ENCODE measurements at regions not wholly inside any gene's neighbourhood (a gene's known extent, or its start where the extent isn't known, plus 50 kb on each side); places are given as distances from the start of the nearest gene placed in this dataset.
A peak's percentile ranks its signal among the peaks of the same experiment; 100 is the strongest.

DNA sequence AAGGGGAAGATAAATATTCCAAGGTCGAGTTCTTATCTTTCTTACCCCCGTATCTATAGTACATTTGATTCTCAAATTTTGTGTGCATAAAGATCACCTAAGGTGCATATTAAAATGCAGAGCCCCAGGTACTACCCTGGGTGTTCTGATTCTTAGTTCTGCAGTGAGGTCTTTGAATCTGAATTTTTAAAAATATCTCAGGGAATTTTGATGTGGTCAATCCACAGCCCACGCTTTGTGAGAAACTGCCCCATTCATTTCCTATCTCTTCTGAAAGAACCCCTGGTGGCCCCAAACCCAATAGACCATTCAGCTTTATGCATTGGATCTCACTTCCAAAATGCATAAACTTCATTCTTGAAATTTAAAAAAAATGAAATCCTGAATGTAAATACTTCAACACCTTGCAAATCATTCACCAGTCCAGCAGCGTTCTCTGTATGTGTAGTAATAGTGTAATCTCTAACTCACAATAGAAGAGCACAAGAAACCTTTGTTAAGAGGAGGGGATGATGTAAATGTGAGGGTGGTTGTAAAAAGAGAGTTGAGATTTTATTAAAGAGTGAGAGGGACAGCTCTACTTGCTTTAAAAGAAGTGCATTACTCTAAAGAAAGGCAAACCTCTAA lies 108.8 kb upstream of the ZP4 start:
- no peak for DNase-seq (ENCODE audit: low spot score)

DNA sequence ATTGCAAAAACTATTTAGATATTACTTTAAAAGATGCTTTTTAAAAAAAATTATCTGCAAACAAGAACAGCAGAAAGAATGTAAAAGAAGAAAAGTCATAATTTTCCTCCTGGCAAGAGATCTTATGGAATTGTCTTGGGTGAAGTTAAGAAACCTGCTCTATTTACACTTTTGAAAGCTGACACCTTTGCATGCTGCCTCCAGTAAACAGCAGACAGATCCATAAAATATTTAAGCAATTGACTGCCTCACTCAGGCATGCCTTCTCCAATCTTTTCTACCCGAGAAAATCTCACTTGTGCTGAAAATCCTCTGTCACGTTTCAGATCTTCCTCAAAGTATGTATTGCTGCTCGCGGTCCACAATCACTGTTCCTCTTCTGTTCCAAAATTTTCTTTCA lies 107.9 kb upstream of the ZP4 start:
- no peak for DNase-seq (ENCODE audit: low spot score)

DNA sequence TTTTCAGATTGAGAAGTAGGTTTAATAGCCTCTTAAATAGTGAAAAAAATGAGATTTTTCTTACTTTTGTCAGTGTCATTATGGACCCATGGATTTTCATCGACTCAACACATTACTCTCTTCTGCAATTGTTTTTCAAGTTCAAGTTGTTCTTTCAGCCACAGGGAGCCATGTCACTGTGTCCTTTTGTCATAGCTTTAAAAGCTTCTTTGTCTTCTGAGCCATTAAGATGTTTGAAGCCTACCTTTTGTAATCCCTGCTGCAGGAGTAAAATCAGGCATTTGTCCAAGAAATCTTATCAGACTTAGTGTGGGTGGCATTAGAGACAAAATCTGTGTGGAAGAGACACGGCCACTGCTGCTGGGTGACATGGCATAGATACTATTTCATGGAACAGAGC lies 92.8 kb upstream of the ZP4 start:
- no peak for DNase-seq (ENCODE audit: low spot score)

- DNase-seq (ENCODE audit: low spot score): no peak
These were observed 90.5 kb upstream of the ZP4 start for GRCh38 chr1:237981223-237981622.

DNA sequence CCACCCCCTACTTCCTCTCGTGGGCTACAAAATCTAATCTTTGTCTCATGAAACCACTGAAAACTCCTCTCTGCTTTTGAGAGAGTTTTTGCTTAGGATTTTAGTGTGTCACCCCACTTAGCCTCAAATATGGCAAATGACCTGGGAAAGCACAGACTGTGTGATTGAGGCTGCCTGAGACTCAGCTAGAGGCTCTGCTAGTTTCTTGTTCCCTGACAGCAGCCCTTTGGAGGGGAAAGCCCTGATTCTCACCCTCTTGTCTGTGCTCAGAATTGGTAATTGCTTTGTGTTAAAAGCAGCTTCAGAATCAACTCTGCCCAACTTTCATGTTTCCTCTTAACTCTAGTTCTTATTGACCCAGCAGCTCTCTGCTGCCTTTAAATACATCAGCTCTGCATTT lies 85.6 kb upstream of the ZP4 start:
- no peak for DNase-seq (ENCODE audit: low spot score)

GRCh38 chr1:237975903-237976302 lies 85.2 kb upstream of the ZP4 start:
- no peak for DNase-seq (ENCODE audit: low spot score)

GRCh38 chr1:237975376-237975775 lies 84.7 kb upstream of the ZP4 start:
- DNase-seq (ENCODE audit: low spot score): no peak

- no peak for DNase-seq (ENCODE audit: low spot score)
These were observed 81.5 kb upstream of the ZP4 start for GRCh38 chr1:237972186-237972585.

GRCh38 chr1:237962985-237963384 lies 72.3 kb upstream of the ZP4 start:
- no peak for DNase-seq (ENCODE audit: low spot score)

DNA sequence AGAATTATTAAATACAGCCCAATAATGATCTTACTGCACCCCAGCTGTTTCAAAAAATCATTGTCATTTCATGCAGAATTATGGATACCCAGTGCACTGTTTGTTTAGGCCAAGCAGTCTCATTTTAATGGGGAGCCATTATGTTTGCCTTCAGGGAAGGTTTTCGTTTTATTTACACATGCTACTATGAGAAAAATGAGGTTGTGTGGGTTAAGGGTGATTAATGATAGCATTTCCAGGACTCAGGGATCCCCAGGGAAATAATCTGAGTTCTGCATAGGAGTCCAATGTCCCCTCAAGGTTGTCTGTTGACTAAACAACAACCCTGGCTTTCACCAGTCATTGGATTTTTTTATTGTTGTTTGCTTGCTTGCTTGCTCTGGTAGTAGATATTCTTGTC lies 71.0 kb upstream of the ZP4 start:
- DNase-seq (ENCODE audit: low spot score): no peak

- no peak for DNase-seq (ENCODE audit: low spot score)
These were observed 69.1 kb upstream of the ZP4 start for GRCh38 chr1:237959838-237960237.

- DNase-seq (ENCODE audit: low spot score): peak; percentile 9
These were observed 62.5 kb upstream of the ZP4 start for GRCh38 chr1:237953238-237953637.
